Neutrophil (primary cell): ENCODE measurements at regions not wholly inside any gene's neighbourhood (a gene's known extent, or its start where the extent isn't known, plus 50 kb on each side); places are given as distances from the start of the nearest gene placed in this dataset.

Experiments
- H3K27ac ChIP-seq: fragments of 200-600 bp; sonication (generic); 2 replicates; pipeline ENCODE4 v1.5.1; 2016; ENCODE audit warnings: mild to moderate bottlenecking, moderate library complexity
- H3K27me3 ChIP-seq: fragments of 200-600 bp; sonication (generic); 2 replicates; pipeline ENCODE4 v1.6.0; 2016; ENCODE audit warnings: mild to moderate bottlenecking
- H3K36me3 ChIP-seq: fragments of 200-600 bp; sonication (generic); 2 replicates; pipeline ENCODE4 v1.5.1; 2017
- H3K4me1 ChIP-seq, 2 experiments: fragments of 200-600 bp in 1 of 2; sonication (generic) in 1 of 2; 1 replicate in 1 of 2; 2 replicates in 1 of 2; pipeline versions ENCODE4 v1.5.1 to v1.6.1; 2013 to 2016; ENCODE audit warnings: low read depth in 1 of 2, low read length in 1 of 2, mild to moderate bottlenecking in 1 of 2, moderate library complexity in 1 of 2; ENCODE audit not compliant: control insufficient read depth in 1 of 2, insufficient read depth in 1 of 2
- H3K4me3 ChIP-seq, 2 experiments: fragments of 200-600 bp in 1 of 2; sonication (generic) in 1 of 2; 1 replicate in 1 of 2; 2 replicates in 1 of 2; pipeline ENCODE4 v1.5.1; 2013 to 2016; ENCODE audit warnings: low read depth in 1 of 2, low read length in 1 of 2, mild to moderate bottlenecking in 1 of 2, moderate library complexity in 1 of 2
- H3K9me3 ChIP-seq: fragments of 200-600 bp; sonication (generic); 2 replicates; pipeline ENCODE4 v1.5.1; 2016
- CTCF ChIP-seq: fragments of 200-600 bp; sonication (generic); IDR thresholded peaks from 2 replicates; pipeline ENCODE4 v1.5.1; 2016; ENCODE audit warnings: antibody characterized with exemption

GRCh38 chr5:2532809-2533208 is 218.7 kb downstream of the IRX2 start:
- no peaks in the 10 kb centered on the region for H3K36me3 ChIP-seq

GRCh38 chr5:2531318-2531717 is 220.2 kb downstream of the IRX2 start:
- Histone ChIP-seq H3K27me3 (no peaks in the 10 kb centered on the region), H3K4me3 (no peak overlapping the region), H3K9me3 (no peaks in the 10 kb centered on the region), H3K27ac (no peak overlapping the region), H3K4me1 (no peaks in the 10 kb centered on the region), H3K36me3 (no peaks in the 10 kb centered on the region)
- no peak for TF ChIP-seq CTCF

More at GRCh38 chr5:2532809-2533208, 218.7 kb downstream of the IRX2 start:
- Histone ChIP-seq H3K9me3 (no peaks in the 10 kb centered on the region), H3K27ac (no peak overlapping the region), H3K4me1 (no peaks in the 10 kb centered on the region), H3K27me3 (peaks cover 6% of the 10 kb centered on the region), H3K4me3 (no peak overlapping the region)
- TF ChIP-seq CTCF, result no peak

GRCh38 chr5:2530609-2531008 is 220.9 kb downstream of the IRX2 start:
- no peaks in the 10 kb centered on the region for H3K27me3 ChIP-seq
- no peak overlapping the region for H3K27ac ChIP-seq
- H3K4me1 ChIP-seq, result no peaks in the 10 kb centered on the region
- H3K4me3 ChIP-seq, result no peak overlapping the region
- no peak for TF ChIP-seq CTCF
- H3K36me3 ChIP-seq, result no peaks in the 10 kb centered on the region
- no peaks in the 10 kb centered on the region for H3K9me3 ChIP-seq

- Histone ChIP-seq H3K27me3 (no peaks in the 10 kb centered on the region), H3K9me3 (no peaks in the 10 kb centered on the region), H3K4me3 (no peak overlapping the region), H3K36me3 (no peaks in the 10 kb centered on the region), H3K4me1 (no peaks in the 10 kb centered on the region), H3K27ac (no peak overlapping the region)
- no peak for TF ChIP-seq CTCF
Measured at GRCh38 chr5:2529371-2530092, 221.9 kb downstream of the IRX2 start.

- TF ChIP-seq CTCF, result no peak
- H3K4me3 ChIP-seq, result no peak overlapping the region
- no peaks in the 10 kb centered on the region for H3K36me3 ChIP-seq
- no peaks in the 10 kb centered on the region for H3K27me3 ChIP-seq
- H3K9me3 ChIP-seq, result no peaks in the 10 kb centered on the region
- no peaks in the 10 kb centered on the region for H3K4me1 ChIP-seq
- H3K27ac ChIP-seq, result no peak overlapping the region
Measured at GRCh38 chr5:2525351-2525750, 226.1 kb downstream of the IRX2 start.
